ENCODE measurements at regions not wholly inside any gene's neighbourhood (a gene's known extent, or its start where the extent isn't known, plus 50 kb on each side); places are given as distances from the start of the nearest gene placed in this dataset.

- DNase-seq = no peak
Measured at GRCh38 chr17:34527908-34528470, 51.4 kb upstream of the TMEM132E start.

DNA sequence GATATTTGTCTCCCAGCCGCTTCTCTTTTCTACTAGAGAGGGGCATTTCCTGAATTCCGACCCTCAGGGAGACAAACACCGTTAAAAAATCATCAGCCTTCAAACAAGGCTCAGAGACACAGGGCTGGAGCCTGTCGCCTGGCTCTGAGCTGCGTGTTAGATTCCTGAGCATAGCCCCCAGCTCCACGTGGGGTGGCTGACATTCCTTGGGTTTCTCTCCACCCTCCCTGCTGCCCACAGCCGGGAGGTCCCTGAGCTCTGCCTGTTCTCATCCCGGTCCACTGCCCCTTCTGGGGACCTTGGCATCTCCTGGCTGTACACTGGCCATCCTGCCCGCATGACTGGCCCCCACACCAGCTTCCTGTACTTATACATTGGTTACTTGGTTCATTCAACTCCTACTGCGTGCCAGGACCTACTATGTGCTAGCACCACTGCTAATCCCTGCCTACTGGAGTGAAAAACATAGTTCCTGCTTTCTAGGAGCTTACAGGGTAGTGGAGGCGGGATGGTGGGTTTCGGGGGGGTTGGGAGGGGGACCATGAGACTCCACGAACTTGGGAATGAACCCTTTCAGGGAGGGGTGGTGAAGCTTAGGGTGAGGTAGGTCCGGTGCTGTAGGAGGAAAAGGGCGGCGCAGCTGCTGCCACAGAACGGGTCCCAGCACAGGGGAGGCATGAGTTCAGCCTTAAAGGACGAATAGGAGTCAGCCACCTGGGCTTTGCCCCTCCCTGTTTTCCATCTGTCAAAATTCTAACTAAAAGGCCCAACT, 52.1 kb upstream of the TMEM132E start:
- no peak for DNase-seq

DNA sequence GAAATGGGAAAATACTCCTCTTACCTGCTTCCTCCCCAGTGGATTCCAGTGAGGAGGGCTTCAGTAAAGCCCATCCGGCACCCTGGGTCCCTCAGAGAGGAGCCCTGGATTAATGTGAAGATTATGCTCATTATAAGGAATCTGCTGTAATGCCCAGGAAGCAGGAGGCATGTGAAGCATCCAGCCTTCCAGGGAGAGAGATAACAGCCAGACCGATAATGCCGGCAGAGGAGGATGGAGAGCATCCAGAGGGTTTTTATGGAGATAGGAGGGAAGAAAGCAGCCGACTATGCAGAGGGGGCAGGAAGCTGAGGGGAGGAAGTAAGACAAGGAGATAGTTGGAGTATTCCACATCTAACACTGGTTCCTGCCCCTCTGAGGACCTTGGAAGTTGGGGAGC, 53.7 kb upstream of the TMEM132E start:
- no peak for DNase-seq

DNA sequence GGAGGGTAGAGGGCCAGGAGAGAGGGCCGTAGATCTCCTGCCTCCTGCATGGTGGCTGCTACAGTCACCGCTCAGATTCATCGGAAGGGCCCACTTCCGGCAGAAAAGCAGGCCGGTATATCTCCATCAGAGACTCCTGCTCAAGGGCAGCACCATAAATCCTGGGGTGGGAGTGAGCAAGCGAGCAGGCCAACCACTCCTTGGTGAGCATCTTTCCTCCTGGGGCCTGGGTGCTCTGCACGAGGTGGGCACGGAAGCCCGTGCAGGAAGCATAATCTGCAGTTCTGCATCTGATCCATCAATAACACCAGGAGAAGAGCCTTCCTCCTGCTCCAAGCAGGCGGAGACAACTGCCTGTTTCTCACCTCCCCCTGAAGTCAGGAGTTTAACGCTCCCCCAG, 57.4 kb upstream of the TMEM132E start:
- no peak for DNase-seq

DNA sequence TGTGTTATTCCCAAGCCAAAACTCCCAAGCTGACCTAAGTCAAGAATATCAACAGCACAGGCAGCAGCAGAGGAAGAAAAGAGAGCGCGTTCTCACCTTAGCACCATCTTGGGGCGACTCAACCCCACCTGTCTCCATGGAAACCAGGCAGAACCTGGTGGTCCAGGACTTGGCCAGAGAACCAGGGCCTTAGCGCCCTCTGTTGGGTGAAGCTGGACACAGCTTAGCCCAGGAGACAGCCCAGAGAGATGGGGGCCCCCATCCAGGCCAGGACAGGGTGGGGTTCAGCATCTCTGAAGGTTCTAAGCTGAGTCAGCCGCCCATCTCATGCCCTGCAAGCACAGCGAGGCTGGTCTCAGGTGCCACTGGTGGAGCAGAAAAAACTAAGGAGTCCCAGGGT, 60.1 kb upstream of the TMEM132E start:
- no peak for DNase-seq

GRCh38 chr17:34517406-34517805, 62.0 kb upstream of the TMEM132E start:
- DNase-seq = no peak

GRCh38 chr17:34511931-34512330, 67.5 kb upstream of the TMEM132E start:
- DNase-seq = no peak

- no peak for DNase-seq
Measured at GRCh38 chr17:34511265-34511664, 68.1 kb upstream of the TMEM132E start.

- no peak for DNase-seq
Measured at GRCh38 chr17:34504814-34505484, 74.4 kb upstream of the TMEM132E start.

GRCh38 chr17:34503528-34504195, 75.7 kb upstream of the TMEM132E start:
- no peak for DNase-seq

DNA sequence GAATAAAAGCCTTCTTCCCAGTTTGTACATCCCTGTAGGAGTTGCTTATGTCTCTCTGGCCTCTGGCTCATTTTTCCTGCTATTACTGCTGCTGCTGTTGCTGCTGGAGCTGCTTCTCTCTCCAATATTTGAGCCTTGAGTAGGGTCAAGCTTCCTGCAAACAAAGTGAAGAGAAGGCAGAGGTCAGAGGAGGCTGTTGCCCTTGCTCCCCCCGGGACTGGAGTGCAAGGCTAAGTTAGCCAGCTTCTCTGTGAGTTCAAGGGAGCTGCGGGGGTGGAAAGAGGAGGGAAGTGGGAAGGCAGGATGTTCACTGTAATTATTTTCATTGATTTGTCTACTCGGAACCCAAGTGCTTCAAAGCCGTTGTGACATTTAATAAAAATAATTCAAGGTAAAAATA, 77.0 kb upstream of the TMEM132E start:
- no peak for DNase-seq

- DNase-seq = no peak
Measured at GRCh38 chr17:34499576-34499975, 79.8 kb upstream of the TMEM132E start.

DNA sequence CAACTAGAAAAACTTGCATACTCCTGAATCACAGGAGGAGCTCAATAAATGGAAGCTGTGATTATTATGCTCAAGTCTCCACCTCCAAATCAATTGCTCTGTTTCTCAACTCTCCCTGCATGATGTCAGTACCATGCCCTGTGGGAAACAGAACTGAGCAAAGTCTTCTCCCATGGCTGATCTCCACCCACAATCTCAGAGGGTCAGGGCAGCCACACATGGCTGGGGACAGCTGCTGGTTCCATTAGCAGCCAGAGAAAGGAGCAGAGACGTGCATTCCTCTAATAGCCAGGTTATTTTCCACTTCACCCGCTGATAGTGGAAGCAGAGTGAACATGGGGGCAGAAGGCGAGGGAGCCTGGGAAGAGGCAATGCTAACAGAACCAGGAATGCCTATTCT, 85.5 kb upstream of the TMEM132E start:
- DNase-seq = no peak

DNA sequence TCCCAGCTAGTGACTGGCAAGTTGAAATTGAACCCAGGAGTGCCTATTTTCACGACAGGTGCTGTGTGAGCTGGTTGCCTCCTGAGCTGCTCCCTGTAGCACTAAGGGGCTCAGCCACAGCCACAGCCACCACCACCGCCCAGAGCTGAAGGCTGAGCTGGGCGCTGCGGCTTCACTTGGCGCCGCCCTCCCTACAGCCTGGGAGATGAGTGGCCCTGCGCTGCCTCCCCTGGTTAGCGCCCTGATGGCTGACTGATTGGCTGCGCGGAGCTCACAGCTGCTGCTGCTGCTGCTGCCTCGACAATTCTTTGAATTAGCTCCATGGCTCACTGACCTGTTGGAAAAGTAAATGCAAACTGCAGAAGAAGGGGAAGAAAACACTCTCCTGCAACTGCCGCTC, 91.8 kb upstream of the TMEM132E start:
- DNase-seq = no peak

DNA sequence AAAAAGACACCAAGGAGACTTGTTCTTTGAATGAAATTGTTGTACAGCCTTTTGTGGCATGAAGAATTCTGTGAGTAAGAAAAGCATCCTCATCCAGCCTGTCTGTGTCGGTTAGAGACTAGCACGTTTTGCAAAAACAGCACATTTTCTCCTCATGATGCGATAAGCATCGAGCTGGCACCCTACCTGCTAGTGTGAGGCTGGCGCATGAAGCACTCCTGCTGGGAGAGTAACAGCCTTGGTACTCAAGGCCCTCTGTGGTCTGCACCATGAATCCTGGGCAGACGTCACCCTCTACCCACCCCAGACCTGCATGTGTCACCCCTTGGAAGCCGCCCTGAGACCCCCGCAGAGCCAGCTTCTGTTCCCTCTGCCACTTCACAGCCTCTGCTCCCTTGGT, 92.6 kb upstream of the TMEM132E start:
- DNase-seq = no peak

GRCh38 chr17:34485999-34486398, 93.4 kb upstream of the TMEM132E start:
- DNase-seq = no peak

- DNase-seq = no peak
Measured at GRCh38 chr17:34484193-34484733, 95.1 kb upstream of the TMEM132E start.

DNA sequence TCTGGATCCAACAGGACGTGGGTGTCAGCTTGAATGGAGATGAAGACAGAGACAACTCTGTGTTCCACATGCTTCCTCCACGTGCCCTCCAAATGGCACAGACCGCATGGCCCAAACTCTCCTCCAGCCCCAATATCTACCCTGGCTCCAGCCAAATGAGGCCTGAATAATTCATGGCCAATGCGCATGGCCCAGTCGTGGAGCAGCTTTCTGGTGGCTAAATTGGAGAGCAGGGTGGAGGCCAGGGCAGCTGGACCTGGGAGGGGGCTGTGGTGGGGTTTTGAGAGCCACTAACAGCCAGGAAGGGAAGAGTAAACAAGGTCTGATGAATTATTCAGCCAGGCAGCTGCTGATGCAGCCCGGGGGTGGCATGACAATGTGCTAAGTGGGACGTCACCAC, 96.7 kb upstream of the TMEM132E start:
- no peak for DNase-seq

DNA sequence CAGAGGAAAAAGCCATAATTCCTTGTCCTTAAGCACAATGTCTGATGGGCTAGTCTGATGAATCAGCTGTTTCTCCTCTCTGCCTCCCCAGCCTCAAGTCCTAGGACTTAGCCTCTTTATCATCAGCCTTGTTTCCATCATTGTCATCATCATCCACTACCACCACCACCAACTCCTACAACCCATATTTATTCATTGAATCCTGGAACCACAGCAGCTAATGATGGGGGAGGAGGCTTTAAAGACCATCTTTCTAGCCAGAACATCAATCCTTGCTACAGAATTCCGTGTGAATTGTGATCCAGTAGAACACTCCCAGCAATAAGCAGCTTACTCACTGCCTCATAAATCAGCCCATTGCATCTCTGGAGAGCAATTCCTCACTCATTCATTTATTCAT, 97.6 kb upstream of the TMEM132E start:
- DNase-seq = no peak

DNA sequence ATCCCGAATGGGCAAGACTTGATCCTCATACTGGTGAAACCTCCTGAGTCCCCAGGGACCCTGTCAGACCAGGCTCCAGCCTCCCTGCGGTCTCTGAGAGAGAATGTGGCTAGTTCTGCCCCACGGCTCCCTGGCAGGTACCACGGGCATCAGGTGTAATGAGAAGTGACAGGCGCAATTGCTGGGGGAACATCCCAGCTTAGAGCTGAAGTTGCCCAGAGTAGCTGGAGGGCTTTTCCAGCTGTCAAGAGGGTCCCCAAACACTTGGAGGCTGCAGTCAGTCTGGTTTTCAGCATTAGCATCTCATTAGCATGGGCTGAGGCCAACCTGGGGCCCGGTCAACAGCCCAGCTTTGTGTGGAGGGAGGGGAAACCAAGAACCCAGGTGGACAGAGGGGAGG, 100.0 kb upstream of the TMEM132E start:
- no peak for DNase-seq

- DNase-seq = no peak
Measured at GRCh38 chr17:34478244-34478643, 101.1 kb upstream of the TMEM132E start.

DNA sequence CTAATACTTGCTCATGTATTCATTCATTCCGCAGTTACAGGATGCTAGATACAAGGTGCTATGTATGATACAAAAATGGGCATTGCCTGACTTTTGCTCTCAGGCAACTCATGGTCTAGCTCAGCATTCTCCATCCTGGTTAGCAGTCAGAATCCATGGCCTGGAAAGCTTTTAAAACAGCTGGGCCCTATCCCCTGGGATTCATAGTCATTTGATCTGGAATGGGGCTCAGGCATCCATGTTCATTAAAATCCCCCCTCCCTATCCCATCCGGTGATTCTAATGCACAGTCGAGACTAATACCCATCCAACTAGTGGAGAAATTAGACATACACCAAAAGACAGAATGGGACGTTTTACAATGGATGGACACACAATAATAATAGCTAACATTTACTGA, 104.1 kb upstream of the TMEM132E start:
- DNase-seq = no peak

GRCh38 chr17:34474706-34475105, 104.7 kb upstream of the TMEM132E start:
- no peak for DNase-seq

GRCh38 chr17:34472363-34472762, 107.0 kb upstream of the TMEM132E start:
- no peak for DNase-seq
